ENCODE measurements at regions not wholly inside any gene's neighbourhood (a gene's known extent, or its start where the extent isn't known, plus 50 kb on each side); places are given as distances from the start of the nearest gene placed in this dataset.
"Not testable (repeated sequence)": the region's sequence is repeated elsewhere in the genome, so short reads cannot be mapped to it uniquely, and the experiment has no call there.

DNA sequence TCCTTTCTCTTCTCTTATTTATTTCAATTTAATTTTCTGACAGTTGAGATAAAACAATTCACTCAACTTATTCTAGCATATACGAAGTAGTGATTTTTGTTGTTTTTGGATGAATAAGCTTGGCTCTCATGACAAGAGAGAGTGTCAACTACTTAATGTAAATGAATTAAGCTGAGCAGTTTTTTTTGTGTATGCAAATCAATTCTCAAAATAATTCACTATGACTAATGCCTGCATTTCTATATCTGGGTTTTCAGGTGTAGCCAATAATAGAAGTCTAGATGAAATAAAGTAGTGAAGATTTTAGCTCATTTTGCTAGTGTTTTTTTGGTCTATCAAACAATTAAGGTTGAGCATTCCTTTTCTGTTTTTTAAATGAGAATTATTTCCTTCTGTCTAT, 1354.0 kb downstream of the CDH8 start:
- DNase-seq (ENCODE audit: low spot score) = no peak

- no peak for DNase-seq (ENCODE audit: low spot score)
Observed at GRCh38 chr16:60681043-60681442, 1355.2 kb downstream of the CDH8 start.

DNA sequence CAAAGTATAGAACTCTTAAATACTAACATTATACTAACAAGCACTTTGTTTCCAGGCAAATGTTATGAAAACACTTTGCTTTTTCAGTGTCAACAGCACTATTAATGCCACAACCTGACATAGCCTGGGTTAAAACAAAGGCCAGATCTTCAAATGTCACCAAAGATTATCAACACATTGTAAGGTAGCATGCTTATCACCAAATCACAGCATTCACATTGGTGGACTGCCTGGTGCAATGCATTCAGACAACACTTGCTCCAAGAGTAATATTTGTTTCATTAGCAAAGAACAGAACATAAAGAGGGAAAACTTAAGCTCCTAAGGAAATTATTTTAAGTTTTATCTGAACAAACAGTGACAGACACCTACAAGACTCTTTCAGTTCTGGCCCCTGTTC, 1361.2 kb downstream of the CDH8 start:
- DNase-seq (ENCODE audit: low spot score) = no peak

- DNase-seq (ENCODE audit: low spot score) = no peak
Observed at GRCh38 chr16:60674241-60674640, 1362.0 kb downstream of the CDH8 start.

GRCh38 chr16:60655514-60656153, 1380.6 kb downstream of the CDH8 start:
- no peak for DNase-seq (ENCODE audit: low spot score)

GRCh38 chr16:60651346-60651745, 1384.9 kb downstream of the CDH8 start:
- DNase-seq (ENCODE audit: low spot score) = no peak

DNA sequence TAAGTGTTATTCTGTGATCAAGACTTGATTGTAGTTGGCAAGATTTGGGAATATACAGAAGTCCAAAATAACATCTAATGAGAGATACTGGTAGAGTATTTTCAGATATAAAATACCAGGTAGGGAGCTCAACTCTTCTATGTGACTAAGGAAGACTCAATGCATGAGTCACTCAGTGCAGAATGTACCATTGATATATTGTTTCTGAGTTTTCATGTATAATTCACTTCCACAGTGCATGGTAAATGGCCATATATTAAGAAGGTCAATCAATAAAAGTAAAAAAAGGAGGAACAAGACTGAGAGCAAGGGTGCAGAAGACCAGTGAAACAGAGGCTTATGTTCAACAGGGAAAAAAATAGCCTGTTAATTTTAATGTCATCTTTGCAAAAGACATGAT, 1387.9 kb downstream of the CDH8 start:
- DNase-seq (ENCODE audit: low spot score) = no peak

DNA sequence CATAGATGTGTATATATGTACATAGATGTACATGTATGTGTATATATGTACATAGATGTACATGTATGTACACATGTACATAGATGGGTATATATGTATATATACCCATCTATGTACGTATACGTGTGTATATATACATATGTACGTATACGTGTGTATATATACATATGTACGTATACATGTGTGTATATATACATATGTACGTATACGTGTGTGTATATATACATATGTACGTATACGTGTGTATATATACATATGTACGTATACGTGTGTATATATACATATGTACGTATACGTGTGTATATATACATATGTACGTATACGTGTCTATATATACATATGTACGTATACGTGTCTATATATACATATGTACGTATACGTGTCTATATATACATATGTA, 1388.8 kb downstream of the CDH8 start:
- DNase-seq (ENCODE audit: low spot score) = not testable (repeated sequence)

GRCh38 chr16:60646631-60647030, 1389.6 kb downstream of the CDH8 start:
- DNase-seq (ENCODE audit: low spot score) = no peak

GRCh38 chr16:60645541-60645940, 1390.7 kb downstream of the CDH8 start:
- DNase-seq (ENCODE audit: low spot score) = no peak

GRCh38 chr16:60642956-60643355, 1393.3 kb downstream of the CDH8 start:
- DNase-seq (ENCODE audit: low spot score) = no peak

DNA sequence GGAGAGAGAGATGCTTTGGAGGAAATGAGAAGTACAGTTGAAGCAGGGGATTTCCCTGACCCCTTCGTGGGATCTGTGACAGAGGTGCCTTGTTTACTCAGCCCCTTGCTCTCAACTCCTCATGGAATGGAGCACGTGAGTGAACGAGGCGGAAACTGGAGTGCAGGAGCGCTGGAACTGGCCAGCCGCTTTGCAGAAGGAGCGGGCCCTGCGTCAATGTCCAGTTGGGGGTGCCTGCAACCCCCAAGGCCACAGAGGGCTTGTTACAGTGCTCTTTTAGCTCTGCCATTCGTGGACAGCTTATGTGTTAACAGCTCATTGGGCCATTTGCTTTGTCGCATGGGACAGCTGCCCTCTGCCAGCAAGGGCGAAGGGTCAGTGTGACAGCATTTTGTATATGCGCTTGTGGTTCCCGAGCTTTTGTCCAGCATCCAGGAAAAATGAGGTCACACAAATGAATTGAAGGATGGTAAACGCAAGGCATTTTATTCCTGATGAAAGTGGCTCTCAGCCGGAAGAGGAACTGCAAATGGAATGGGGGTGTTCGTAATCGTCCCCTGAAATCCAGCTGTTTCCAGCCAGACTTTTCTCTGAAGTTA, 1395.1 kb downstream of the CDH8 start:
- DNase-seq (ENCODE audit: low spot score) = no peak

GRCh38 chr16:60640038-60640437, 1396.2 kb downstream of the CDH8 start:
- DNase-seq (ENCODE audit: low spot score) = no peak

- DNase-seq (ENCODE audit: low spot score) = not testable (repeated sequence)
Observed at GRCh38 chr16:60636636-60637035, 1399.6 kb downstream of the CDH8 start.

- no peak for DNase-seq (ENCODE audit: low spot score)
Observed at GRCh38 chr16:60636117-60636516, 1400.1 kb downstream of the CDH8 start.

DNA sequence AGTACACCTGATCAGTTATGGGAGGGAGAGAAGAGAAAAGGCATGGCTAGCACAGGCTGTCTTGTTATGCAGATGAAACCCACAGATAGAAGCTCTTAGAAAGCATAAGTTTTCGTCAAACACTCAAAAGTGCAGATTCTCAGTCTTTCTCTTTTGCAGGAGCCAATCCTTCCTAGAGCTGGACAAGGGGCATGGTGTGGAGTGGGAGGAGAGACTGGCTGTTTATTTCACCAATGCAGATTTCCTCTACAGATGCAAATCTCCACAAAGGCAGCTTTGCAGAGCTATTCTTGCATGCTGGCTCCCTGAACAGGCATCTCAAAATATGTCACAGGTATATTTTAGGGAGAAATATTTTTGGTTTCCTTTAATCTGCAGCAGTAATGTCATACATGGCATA, 1400.7 kb downstream of the CDH8 start:
- no peak for DNase-seq (ENCODE audit: low spot score)

DNA sequence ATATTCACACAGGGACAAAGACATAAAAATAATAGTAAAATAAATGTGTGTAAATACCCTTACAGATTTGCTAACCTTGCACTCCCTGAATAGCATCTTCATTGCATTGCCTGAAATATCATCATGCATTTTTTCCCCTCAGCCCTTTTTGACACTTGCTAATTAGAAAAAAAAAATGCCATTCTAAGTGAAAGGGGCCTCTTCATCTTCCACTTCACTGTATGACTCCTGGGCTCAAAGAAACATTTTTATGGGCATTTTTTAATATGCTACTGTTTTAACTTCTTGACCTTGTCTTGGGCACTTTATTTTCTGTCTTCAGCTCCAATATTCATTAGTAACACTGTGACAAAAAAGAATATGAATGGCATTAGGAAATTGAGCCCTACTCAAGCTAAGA, 1424.4 kb downstream of the CDH8 start:
- DNase-seq (ENCODE audit: low spot score) = no peak

GRCh38 chr16:60608971-60609370, 1427.3 kb downstream of the CDH8 start:
- DNase-seq (ENCODE audit: low spot score) = no peak

DNA sequence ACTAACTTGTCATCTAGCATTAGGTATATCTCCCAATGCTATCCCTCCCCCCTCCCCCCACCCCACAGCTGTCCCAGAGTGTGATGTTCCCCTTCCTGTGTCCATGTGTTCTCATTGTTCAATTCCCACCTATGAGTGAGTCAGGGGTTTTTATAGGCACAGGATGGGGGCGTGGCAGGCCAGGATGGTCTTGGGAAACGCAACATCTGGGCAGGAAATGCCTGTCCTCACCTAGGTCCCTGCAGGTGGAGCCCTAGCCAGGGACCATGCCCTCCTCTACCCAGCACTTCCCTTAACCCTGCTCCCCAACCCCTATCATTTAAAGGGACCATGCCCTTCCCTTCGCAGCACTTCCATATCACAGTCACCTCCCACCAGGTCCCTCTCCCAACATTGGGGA, 1430.6 kb downstream of the CDH8 start:
- not testable (repeated sequence) for DNase-seq (ENCODE audit: low spot score)

- DNase-seq (ENCODE audit: low spot score) = no peak
Observed at GRCh38 chr16:60605176-60605575, 1431.1 kb downstream of the CDH8 start.

GRCh38 chr16:60586493-60586892, 1449.7 kb downstream of the CDH8 start:
- DNase-seq (ENCODE audit: low spot score) = no peak

DNA sequence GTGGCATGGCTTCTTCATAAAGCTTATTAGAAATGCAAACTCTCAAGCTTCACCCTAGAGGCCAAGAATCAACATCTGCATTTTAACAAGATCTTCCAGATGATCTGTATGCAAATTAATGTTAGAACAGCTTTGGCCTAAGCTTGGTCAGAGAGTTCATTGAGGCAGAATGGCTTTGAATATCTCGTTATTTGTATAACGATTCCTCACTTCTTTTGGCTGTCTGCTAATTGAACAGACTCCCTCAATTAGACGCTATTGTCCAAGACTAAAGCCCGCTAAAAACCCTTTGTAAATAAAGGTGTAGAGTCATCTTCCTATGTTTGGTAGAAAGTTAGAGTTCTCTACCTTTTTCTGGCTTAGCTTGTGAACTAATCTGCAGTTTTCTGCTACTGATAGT, 1453.7 kb downstream of the CDH8 start:
- no peak for DNase-seq (ENCODE audit: low spot score)

- DNase-seq (ENCODE audit: low spot score) = no peak
Observed at GRCh38 chr16:60566901-60567300, 1469.3 kb downstream of the CDH8 start.

GRCh38 chr16:60564588-60564987, 1471.7 kb downstream of the CDH8 start:
- no peak for DNase-seq (ENCODE audit: low spot score)
